ENCODE measurements at regions not wholly inside any gene's neighbourhood (a gene's known extent, or its start where the extent isn't known, plus 50 kb on each side); places are given as distances from the start of the nearest gene placed in this dataset.

DNA sequence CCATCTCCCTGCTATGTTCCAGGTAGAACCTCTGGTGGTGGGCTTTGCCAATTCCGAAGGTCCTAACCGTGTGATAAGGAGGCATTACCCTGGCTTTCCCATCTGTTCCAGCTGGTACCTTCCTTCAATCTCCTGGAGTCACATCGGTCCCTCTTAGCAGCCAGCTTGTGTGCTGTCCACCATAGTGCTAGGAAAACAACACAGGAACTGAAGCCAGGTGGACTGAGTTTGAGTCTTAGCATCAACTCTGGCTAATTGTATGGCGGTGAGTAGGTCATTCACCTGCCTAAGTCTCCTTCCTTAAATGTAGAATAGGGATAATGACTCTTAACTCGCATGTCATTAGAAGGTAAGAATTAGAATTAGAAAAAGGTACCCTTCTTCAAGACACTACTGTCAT, 159.6 kb upstream of the E2F8 start:
- Histone ChIP-seq H4K20me1 (ENCODE audit: insufficient read depth) (no peaks in the 10 kb centered on the region), H3F3A (ENCODE audit: insufficient read depth, low read length, poor library complexity, severe bottlenecking) (no peaks in the 10 kb centered on the region), H2AFZ (ENCODE audit: low read depth, low read length) (no peak overlapping the region), H3K9me3 (ENCODE audit: low read length) (no peaks in the 10 kb centered on the region), H3K79me2 (replicated peaks; ENCODE audit: insufficient read depth, low read length) (no peaks in the 10 kb centered on the region), H3K27me3 (ENCODE audit: insufficient read depth, low read depth, low read length) (no peaks in the 10 kb centered on the region), H3K36me3 (ENCODE audit: insufficient read depth, low read length) (no peaks in the 10 kb centered on the region), H3K9me2 (ENCODE audit: insufficient read depth, low read length) (no peaks in the 10 kb centered on the region), H3K9ac (ENCODE audit: low read length) (no peak overlapping the region), H3K4me3 (ENCODE audit: low read length) (no peak overlapping the region), H3K27ac (ENCODE audit: low read length) (no peak overlapping the region), H3K4me2 (ENCODE audit: low read length) (no peak overlapping the region)
- TF ChIP-seq RAD21 (conservative IDR thresholded peaks at IDR 0.05) (no peak), EZH2 (IDR thresholded peaks at IDR 0.05; ENCODE audit: borderline replicate concordance, insufficient read depth, low read length, poor library complexity, severe bottlenecking) (no peak), TAF1 (IDR thresholded peaks at IDR 0.05; ENCODE audit: low read depth) (no peak), POLR2AphosphoS5 (IDR thresholded peaks at IDR 0.05) (no peak), SMC3 (conservative IDR thresholded peaks at IDR 0.05; ENCODE audit: poor library complexity) (no peak), EP300 (conservative IDR thresholded peaks at IDR 0.05; ENCODE audit: poor library complexity, severe bottlenecking) (no peak), MXI1 (conservative IDR thresholded peaks at IDR 0.05; ENCODE audit: poor library complexity, severe bottlenecking) (no peak)
- TF ChIP-seq, protein P1, sequence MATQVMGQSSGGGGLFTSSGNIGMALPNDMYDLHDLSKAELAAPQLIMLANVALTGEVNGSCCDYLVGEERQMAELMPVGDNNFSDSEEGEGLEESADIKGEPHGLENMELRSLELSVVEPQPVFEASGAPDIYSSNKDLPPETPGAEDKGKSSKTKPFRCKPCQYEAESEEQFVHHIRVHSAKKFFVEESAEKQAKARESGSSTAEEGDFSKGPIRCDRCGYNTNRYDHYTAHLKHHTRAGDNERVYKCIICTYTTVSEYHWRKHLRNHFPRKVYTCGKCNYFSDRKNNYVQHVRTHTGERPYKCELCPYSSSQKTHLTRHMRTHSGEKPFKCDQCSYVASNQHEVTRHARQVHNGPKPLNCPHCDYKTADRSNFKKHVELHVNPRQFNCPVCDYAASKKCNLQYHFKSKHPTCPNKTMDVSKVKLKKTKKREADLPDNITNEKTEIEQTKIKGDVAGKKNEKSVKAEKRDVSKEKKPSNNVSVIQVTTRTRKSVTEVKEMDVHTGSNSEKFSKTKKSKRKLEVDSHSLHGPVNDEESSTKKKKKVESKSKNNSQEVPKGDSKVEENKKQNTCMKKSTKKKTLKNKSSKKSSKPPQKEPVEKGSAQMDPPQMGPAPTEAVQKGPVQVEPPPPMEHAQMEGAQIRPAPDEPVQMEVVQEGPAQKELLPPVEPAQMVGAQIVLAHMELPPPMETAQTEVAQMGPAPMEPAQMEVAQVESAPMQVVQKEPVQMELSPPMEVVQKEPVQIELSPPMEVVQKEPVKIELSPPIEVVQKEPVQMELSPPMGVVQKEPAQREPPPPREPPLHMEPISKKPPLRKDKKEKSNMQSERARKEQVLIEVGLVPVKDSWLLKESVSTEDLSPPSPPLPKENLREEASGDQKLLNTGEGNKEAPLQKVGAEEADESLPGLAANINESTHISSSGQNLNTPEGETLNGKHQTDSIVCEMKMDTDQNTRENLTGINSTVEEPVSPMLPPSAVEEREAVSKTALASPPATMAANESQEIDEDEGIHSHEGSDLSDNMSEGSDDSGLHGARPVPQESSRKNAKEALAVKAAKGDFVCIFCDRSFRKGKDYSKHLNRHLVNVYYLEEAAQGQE (IDR thresholded peaks at IDR 0.05; ENCODE audit: borderline replicate concordance): no peak
- TF ChIP-seq, protein P2, sequence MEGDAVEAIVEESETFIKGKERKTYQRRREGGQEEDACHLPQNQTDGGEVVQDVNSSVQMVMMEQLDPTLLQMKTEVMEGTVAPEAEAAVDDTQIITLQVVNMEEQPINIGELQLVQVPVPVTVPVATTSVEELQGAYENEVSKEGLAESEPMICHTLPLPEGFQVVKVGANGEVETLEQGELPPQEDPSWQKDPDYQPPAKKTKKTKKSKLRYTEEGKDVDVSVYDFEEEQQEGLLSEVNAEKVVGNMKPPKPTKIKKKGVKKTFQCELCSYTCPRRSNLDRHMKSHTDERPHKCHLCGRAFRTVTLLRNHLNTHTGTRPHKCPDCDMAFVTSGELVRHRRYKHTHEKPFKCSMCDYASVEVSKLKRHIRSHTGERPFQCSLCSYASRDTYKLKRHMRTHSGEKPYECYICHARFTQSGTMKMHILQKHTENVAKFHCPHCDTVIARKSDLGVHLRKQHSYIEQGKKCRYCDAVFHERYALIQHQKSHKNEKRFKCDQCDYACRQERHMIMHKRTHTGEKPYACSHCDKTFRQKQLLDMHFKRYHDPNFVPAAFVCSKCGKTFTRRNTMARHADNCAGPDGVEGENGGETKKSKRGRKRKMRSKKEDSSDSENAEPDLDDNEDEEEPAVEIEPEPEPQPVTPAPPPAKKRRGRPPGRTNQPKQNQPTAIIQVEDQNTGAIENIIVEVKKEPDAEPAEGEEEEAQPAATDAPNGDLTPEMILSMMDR (IDR thresholded peaks at IDR 0.05; ENCODE audit: poor library complexity, severe bottlenecking): no peak

DNA sequence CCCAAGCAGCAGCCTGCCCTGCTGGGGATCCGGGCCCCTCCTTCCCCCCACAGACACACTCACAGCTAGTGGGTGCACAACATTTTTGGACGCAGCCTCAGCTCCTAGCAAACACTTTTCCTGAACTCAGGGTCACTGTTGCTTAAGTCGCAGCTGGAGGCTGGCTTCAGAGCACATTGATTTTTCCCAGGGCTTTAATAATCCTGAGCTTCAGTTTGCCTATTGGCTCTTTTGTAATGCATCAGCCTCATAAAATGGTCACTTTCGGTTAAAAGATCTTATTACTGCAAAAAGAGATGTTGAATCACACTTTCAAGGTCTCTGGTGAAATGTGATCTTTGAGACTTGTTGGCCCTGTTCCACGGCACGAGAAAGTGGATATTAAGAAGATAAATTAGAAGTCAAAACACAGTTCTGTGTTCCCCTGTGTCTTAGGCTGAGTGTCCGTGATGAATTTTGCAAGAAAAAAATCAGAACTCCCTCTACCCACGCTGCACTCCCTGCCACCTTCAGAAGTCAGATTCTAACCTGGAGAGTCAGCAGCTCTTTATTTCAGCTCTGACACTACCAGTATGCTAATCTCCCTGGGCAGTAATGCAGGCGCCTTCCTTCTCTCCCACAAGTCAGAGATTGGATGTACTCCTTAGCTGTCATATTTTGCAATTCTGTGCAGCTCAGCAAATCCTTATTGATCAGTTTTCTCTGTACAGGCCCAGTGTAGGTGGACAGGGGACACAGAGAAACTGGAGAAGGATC, 158.2 kb upstream of the E2F8 start:
- no peaks in the 10 kb centered on the region for H3K36me3 ChIP-seq (ENCODE audit: insufficient read depth, low read length)
- no peaks in the 10 kb centered on the region for H3K27me3 ChIP-seq (ENCODE audit: insufficient read depth, low read depth, low read length)
- no peaks in the 10 kb centered on the region for H3F3A ChIP-seq (ENCODE audit: insufficient read depth, low read length, poor library complexity, severe bottlenecking)

More for the DNA sequence above, 158.2 kb upstream of the E2F8 start:
- H3K9me3 ChIP-seq (ENCODE audit: low read length): no peaks in the 10 kb centered on the region
- no peaks in the 10 kb centered on the region for H3K79me2 ChIP-seq (replicated peaks; ENCODE audit: insufficient read depth, low read length)
- no peak overlapping the region for H3K4me3 ChIP-seq (ENCODE audit: low read length)
- no peaks in the 10 kb centered on the region for H4K20me1 ChIP-seq (ENCODE audit: insufficient read depth)
- TF ChIP-seq, protein P1 (IDR thresholded peaks at IDR 0.05; ENCODE audit: borderline replicate concordance): no peak
- TF ChIP-seq EZH2 (IDR thresholded peaks at IDR 0.05; ENCODE audit: borderline replicate concordance, insufficient read depth, low read length, poor library complexity, severe bottlenecking) (no peak), EP300 (conservative IDR thresholded peaks at IDR 0.05; ENCODE audit: poor library complexity, severe bottlenecking) (no peak), TAF1 (IDR thresholded peaks at IDR 0.05; ENCODE audit: low read depth) (no peak), POLR2AphosphoS5 (IDR thresholded peaks at IDR 0.05) (no peak), SMC3 (conservative IDR thresholded peaks at IDR 0.05; ENCODE audit: poor library complexity) (no peak), RAD21 (conservative IDR thresholded peaks at IDR 0.05) (no peak), MXI1 (conservative IDR thresholded peaks at IDR 0.05; ENCODE audit: poor library complexity, severe bottlenecking) (no peak)
- TF ChIP-seq, protein P2 (IDR thresholded peaks at IDR 0.05; ENCODE audit: poor library complexity, severe bottlenecking): no peak
- no peak overlapping the region for H3K27ac ChIP-seq (ENCODE audit: low read length)
- H3K4me2 ChIP-seq (ENCODE audit: low read length): no peak overlapping the region
- no peaks in the 10 kb centered on the region for H3K9me2 ChIP-seq (ENCODE audit: insufficient read depth, low read length)
- H3K9ac ChIP-seq (ENCODE audit: low read length): no peak overlapping the region
- H2AFZ ChIP-seq (ENCODE audit: low read depth, low read length): no peak overlapping the region

All from neural cell (in vitro differentiated cells).